Putamen (tissue), 1 donor: ENCODE measurements at regions not wholly inside any gene's neighbourhood (a gene's known extent, or its start where the extent isn't known, plus 50 kb on each side); places are given as distances from the start of the nearest gene placed in this dataset.
"Not testable (repeated sequence)": the region's sequence is repeated elsewhere in the genome, so short reads cannot be mapped to it uniquely, and the experiment has no call there.

Source experiments
- DNase-seq: peaks from one replicate; pipeline ENCODE4 v3.0.0-alpha.2; 2016; ENCODE audit warnings: low spot score

GRCh38 chr12:90611048-90611447 is 343.9 kb downstream of the CCER1 start:
- DNase-seq: no peak

DNA sequence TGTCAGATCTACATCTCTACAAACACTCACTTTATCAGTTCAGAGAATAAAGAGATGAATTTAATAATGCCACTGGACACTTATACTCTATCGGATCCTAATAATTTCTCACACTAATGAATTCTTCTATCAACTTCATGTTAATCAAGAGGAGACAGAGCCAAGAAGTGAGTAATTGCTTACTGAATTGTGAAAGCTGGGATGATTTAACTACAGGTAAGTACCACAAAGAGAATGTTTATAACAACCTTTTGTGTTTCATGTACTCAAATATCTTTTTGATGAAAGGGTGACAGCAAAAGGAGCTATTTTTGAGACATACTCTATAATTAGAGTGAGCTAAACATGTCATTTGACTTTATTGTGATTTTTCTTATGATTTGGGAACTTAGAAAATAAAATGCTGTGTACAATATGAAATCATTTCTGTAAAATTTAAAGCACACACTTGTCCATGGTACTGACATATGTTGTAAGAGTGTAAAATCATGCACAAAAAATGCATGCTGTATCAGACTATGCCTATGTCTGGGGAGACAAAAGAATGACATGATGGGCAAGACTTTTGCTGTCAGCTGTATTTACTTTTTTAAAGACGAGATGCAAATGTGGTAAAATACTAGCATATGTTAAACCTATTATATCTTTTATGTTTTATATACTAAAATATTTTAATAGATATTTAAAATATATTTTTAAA is 361.2 kb downstream of the CCER1 start:
- DNase-seq: no peak

GRCh38 chr12:90589956-90590355 is 365.0 kb downstream of the CCER1 start:
- DNase-seq: no peak

- DNase-seq: no peak
Measured at GRCh38 chr12:90585640-90586304, 369.2 kb downstream of the CCER1 start.

GRCh38 chr12:90576707-90577106 is 378.3 kb downstream of the CCER1 start:
- DNase-seq: no peak

- DNase-seq: no peak
Measured at GRCh38 chr12:90575995-90576394, 379.0 kb downstream of the CCER1 start.

DNA sequence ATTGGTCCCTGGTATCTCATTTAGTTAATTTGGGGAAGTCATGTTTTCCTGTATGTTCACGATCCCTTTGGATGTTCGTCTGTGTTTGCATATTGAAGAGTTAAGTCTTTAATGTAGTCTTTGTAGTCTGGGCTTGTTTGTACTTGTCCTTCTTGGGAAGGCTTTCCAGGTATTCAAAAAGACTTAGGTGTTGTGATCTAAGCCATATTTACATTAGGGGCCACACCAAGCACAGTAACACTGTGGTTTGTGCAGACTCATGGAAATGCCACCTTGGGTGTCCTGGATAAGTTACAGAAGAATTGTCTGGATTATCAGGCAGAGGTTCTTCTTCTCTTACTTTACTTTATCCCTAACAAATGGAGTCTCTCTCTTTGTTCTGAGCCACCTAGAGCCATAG is 380.3 kb downstream of the CCER1 start:
- DNase-seq: no peak

- DNase-seq: no peak
Measured at GRCh38 chr12:90572778-90573177, 382.2 kb downstream of the CCER1 start.

GRCh38 chr12:90569685-90570084 is 385.3 kb downstream of the CCER1 start:
- no peak for DNase-seq

DNA sequence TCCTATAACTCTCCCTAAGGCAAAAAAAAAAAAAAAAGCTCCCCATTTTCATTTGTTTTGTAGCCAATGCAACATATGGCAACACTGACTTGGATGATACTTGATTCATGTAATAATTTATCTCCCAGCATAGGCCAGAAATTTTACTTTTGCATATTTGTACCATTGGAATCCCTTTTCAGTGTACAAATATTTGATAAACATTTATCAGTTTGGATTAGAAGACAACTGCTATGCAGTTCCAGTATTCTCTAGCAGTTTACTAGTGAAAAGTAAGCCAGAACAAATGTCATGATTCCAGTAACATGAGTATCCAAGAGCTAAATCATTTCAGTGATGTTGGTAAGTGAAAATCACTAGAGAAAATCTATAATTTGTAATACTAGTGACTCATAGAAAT is 392.3 kb downstream of the CCER1 start:
- no peak for DNase-seq

- DNase-seq: no peak
Measured at GRCh38 chr12:90548595-90548994, 406.4 kb downstream of the CCER1 start.

GRCh38 chr12:90546511-90546910 is 408.5 kb downstream of the CCER1 start:
- no peak for DNase-seq

- no peak for DNase-seq
Measured at GRCh38 chr12:90543841-90544240, 411.1 kb downstream of the CCER1 start.

DNA sequence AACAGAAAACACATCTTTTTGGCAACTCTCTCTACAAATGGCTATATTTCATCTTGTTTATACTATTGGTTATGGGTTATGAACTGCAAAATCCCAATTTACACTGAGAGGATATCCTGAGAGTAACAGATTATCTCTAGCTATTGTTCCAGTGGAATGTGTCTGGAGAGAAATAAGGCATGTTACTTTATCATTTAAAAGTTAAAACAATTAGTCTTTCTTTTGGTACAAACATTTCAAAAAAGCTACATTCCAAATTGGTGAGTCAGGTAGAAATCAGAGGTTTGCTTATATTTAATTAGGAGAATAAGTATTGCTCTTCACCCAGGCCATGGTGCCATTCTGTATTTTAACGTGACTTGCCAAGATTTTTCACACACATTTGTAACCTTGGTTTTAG is 411.6 kb downstream of the CCER1 start:
- no peak for DNase-seq

DNA sequence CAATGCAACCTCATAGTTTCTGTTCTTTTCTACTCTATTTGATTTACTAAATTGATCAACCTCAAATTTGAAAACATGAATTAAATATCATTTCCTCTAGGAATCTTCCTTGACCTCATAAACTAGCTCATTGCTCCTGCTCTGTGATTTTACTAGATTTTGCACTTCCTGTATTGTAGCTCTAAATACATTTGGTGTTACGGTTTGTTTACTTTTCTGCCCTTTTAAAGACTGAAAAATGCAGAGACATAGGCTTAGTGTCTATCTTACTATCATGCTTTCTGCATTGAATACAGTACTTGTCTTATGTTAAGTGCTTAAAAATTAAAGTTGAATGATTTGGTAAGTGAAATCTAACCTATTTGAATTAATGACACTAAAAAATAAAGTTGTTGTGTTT is 412.1 kb downstream of the CCER1 start:
- DNase-seq: not testable (repeated sequence)

- DNase-seq: not testable (repeated sequence)
Measured at GRCh38 chr12:90533828-90534227, 421.1 kb downstream of the CCER1 start.

DNA sequence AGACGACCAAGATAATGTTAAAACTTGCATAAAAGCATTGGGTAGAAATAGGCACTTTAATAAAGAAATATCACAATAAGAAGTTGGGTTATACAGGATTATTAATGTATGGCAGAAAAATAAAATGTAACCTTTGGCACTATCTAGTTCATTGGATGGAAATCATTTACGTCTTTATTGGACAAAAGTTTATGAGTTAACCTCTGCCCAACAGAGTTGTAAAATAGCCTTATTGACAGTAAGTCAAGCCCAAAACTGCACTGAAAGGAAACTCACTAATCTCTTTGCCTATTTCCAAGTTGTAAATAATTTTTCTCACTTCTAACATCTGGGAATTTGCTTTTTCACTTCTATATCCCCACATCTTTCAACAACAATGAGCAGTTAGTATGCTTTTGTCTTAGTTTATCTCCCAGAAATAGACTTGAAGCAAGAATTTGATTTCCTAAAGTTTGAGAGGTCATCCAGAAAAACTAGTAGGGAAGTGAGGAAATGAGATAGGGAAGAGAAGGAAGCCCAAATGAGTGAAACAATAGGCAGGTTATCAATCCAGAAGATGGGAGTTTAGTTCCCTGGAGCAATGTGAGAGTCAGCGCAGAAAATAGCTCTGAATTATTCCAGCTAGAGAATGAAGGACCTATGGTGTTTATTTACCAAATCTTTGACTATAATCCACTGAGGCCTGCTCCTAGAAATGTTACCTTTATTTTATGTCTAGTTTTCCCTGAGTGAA is 434.8 kb downstream of the CCER1 start:
- no peak for DNase-seq

DNA sequence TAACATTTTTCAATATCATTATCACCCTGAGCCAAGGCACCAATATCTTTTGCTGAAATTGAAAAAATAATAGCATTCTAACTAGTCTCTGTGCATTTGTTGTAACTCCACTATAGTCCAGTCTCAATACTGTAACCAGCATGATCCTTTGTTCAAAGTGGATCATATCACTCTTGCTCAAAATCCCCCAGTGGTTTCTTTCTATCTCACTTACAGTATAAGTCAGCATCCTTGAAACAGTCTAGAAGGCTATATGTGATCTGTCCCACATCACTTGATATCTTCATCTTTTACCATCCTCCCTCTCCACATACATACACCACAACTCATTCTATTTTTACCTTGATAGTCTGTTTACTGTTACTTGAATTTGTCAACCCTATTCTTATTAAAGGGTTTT is 435.7 kb downstream of the CCER1 start:
- DNase-seq: no peak

GRCh38 chr12:90515199-90516175 is 439.5 kb downstream of the CCER1 start:
- DNase-seq: no peak

DNA sequence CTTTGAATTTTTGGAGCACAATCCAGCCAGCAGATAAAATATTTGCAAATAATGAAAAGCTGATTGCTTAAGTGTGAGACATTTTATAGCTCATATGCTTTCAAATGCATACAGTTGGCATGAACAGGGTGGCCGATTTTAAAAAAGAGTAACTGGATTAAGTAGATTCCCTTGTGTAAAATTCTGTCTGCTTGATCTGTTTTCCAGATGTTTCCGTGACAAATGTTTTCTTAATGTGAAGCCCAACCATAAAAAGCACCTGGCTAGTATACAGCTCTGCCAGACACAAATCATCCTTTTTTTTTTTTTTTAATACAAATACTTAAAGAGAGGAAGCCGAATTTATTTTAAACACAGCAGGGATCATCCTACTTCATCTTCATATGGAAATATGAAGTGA is 440.7 kb downstream of the CCER1 start:
- no peak for DNase-seq

GRCh38 chr12:90512518-90512917 is 442.5 kb downstream of the CCER1 start:
- no peak for DNase-seq

DNA sequence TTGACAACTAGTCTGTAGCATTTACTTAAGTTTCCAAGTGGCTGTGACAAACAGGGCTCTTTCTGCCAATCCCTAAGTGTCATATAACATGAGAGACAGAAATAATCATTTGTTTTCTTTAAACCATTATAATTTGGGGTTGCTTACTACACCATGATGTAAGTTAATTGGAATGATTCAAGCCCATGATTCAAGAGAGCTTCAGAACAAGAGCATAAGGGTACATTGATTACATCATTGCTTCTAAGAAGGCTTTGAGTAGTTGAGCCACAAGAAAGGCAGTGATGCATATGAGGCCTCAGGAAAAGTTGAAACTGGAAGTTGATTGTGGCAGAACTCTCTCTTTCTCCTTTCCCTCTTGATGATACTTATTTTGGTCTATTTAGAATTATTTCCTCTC is 444.0 kb downstream of the CCER1 start:
- DNase-seq: no peak
